ENCODE measurements at regions not wholly inside any gene's neighbourhood (a gene's known extent, or its start where the extent isn't known, plus 50 kb on each side); places are given as distances from the start of the nearest gene placed in this dataset.

GRCh38 chr3:513301-513700 is 316.7 kb downstream of the CHL1 start (continued):
- no peak for TF ChIP-seq KAT7 (CRISPR knock-in tag; IDR thresholded peaks at IDR 0.05; ENCODE audit: borderline replicate concordance)
- no peak for TF ChIP-seq ZNF396 (CRISPR knock-in tag; IDR thresholded peaks at IDR 0.05; ENCODE audit: borderline replicate concordance)
- TF ChIP-seq GRHL2 (CRISPR knock-in tag; IDR thresholded peaks at IDR 0.05; ENCODE audit: insufficient replicate concordance, severe bottlenecking), result no peak
- no peak for TF ChIP-seq E2F5 (CRISPR knock-in tag; IDR thresholded peaks at IDR 0.05)
- TF ChIP-seq HMGXB4 (CRISPR knock-in tag; IDR thresholded peaks at IDR 0.05), result no peak
- no peak for TF ChIP-seq IRF2 (CRISPR knock-in tag; IDR thresholded peaks at IDR 0.05; ENCODE audit: borderline replicate concordance, low read depth)
- TF ChIP-seq ESRRA (CRISPR knock-in tag; IDR thresholded peaks at IDR 0.05; ENCODE audit: borderline replicate concordance), result no peak
- no peak for TF ChIP-seq GTF2I (CRISPR knock-in tag; conservative IDR thresholded peaks at IDR 0.05)

- CTCF ChIA-PET, result no interaction called here
- no peaks in the 10 kb centered on the region for H3K4me1 Mint-ChIP-seq
These were observed 317.6 kb downstream of the CHL1 start for GRCh38 chr3:514192-514591.

GRCh38 chr3:519026-519425 is 322.5 kb downstream of the CHL1 start:
- ChIA-PET POLR2A (no interaction called here), CTCF (no interaction called here)
- H3K9me3 Mint-ChIP-seq, result peaks cover 71% of the 10 kb centered on the region
- ATAC-seq, result no peak
- no peaks in the 10 kb centered on the region for H3K4me1 Mint-ChIP-seq
- peaks cover 45% of the 10 kb centered on the region for H3K36me3 Mint-ChIP-seq
- DNase-seq (ENCODE audit: low spot score), result no peak
- no peak overlapping the region for H3K27ac Mint-ChIP-seq
- no peak overlapping the region for H3K4me3 Mint-ChIP-seq
- no peaks in the 10 kb centered on the region; the same call in 1 of the 2 replicates for H3K27me3 Mint-ChIP-seq (ENCODE audit: low read depth)
- TF ChIP-seq MXD4 (CRISPR knock-in tag; IDR thresholded peaks at IDR 0.05; ENCODE audit: borderline replicate concordance) (no peak), PREB (CRISPR knock-in tag; IDR thresholded peaks at IDR 0.05; ENCODE audit: borderline replicate concordance) (no peak), ZNF281 (CRISPR knock-in tag; IDR thresholded peaks at IDR 0.05) (no peak), CDX4 (CRISPR knock-in tag; IDR thresholded peaks at IDR 0.05; ENCODE audit: borderline replicate concordance) (no peak)

More at GRCh38 chr3:514192-514591, 317.6 kb downstream of the CHL1 start:
- Mint-ChIP-seq H3K27me3 (ENCODE audit: low read depth) (peaks cover 3% of the 10 kb centered on the region; the same call in 1 of the 2 replicates), H3K36me3 (peaks cover 48% of the 10 kb centered on the region), H3K27ac (no peak overlapping the region), H3K9me3 (peaks cover 65% of the 10 kb centered on the region), H3K4me3 (no peak overlapping the region)
- DNase-seq (ENCODE audit: low spot score), result no peak
- TF ChIP-seq NFATC4 (CRISPR knock-in tag; IDR thresholded peaks at IDR 0.05) (no peak), FOXP1 (CRISPR knock-in tag; IDR thresholded peaks at IDR 0.05; ENCODE audit: borderline replicate concordance) (no peak), ATF3 (CRISPR knock-in tag; conservative IDR thresholded peaks at IDR 0.05) (no peak), OVOL2 (CRISPR knock-in tag; IDR thresholded peaks at IDR 0.05; ENCODE audit: borderline replicate concordance) (no peak), TCF7 (CRISPR knock-in tag; IDR thresholded peaks at IDR 0.05; ENCODE audit: low read depth) (no peak), PRRX2 (CRISPR knock-in tag; IDR thresholded peaks at IDR 0.05) (no peak), ZNF396 (CRISPR knock-in tag; IDR thresholded peaks at IDR 0.05; ENCODE audit: borderline replicate concordance) (no peak), ZNF121 (CRISPR knock-in tag; IDR thresholded peaks at IDR 0.05) (no peak), FOXK1 (CRISPR knock-in tag; IDR thresholded peaks at IDR 0.05) (no peak), JUN (CRISPR knock-in tag; IDR thresholded peaks at IDR 0.05) (no peak), SOX15 (CRISPR knock-in tag; IDR thresholded peaks at IDR 0.05) (no peak), USF1 (CRISPR knock-in tag; IDR thresholded peaks at IDR 0.05) (no peak), ZNF232 (CRISPR knock-in tag; IDR thresholded peaks at IDR 0.05) (no peak), USF2 (CRISPR knock-in tag; IDR thresholded peaks at IDR 0.05) (no peak)
- POLR2A ChIA-PET, result no interaction called here
- no peak for ATAC-seq

All from WTC11 (cell line).